HG02938 (cell line): ENCODE measurements at regions not wholly inside any gene's neighbourhood (a gene's known extent, or its start where the extent isn't known, plus 50 kb on each side); places are given as distances from the start of the nearest gene placed in this dataset.

Experiments
- ATAC-seq: cut with Tn5 transposase; IDR thresholded peaks from one replicate; pipeline ENCODE4 v1.9.1; 2021; ENCODE audit warnings: mild to moderate bottlenecking, moderate library complexity; ENCODE audit not compliant: unreplicated experiment

- no peak for ATAC-seq
Observed at GRCh38 chr13:34757441-34757840, 184.6 kb upstream of the NBEA start.

DNA sequence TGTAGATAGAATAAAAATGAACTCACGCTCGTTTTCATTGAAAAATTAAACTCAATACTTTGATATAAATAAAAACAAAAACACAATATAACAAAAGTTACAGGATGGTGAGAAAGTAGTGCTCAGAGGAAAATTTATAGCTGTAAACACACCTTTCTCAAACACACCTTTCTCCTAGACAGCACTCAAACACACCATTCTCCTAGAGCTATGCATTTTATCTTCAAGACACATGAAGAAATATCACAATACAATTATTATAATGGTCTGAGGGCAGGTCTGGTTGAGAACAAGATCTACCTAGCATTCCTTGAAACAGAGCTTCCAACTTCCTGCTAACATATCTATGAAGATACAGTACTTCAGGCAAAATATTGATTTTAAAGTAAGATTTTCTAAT is 183.4 kb upstream of the NBEA start:
- no peak for ATAC-seq

- no peak for ATAC-seq
Observed at GRCh38 chr13:34762312-34762711, 179.8 kb upstream of the NBEA start.

DNA sequence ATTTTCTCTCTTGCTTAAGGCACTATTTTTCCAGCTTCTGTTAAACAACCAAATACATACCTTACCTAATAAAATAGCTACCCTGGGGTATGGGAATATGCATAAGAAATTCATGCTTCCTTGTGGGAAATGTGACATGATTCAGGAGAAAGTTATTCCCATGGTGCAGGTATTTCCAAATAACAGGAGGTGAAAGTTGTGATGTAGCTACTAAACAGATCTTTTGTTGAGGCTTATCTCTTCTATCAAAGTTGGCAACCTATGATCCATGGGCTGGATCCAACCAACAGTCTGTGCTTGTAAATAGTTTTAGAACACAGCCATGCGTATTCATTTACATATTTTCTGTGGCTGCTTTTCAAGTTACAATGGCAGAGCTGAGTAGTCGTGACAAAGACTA is 177.8 kb upstream of the NBEA start:
- no peak for ATAC-seq

- ATAC-seq = no peak
Observed at GRCh38 chr13:34765446-34766180, 176.5 kb upstream of the NBEA start.

GRCh38 chr13:34767778-34768177 is 174.3 kb upstream of the NBEA start:
- no peak for ATAC-seq

DNA sequence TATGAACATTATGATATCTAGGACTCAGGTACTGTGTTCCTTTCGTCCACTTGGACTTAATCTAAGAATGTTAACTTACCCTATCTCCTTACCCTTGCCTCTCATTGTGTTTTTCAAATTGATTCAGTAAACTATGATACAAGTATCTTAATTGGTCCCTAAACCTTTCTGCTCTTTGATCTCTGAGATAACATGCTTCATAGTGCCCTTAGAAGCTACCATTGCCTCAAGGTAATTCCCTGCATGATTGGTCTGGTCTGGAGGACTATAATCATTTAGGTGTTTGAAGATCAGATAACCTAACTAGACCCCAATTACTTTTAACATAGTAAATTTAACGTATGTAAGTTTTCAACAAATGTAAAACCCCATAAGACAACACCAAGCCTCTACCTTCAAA is 169.9 kb upstream of the NBEA start:
- ATAC-seq = no peak

GRCh38 chr13:34772881-34773280 is 169.2 kb upstream of the NBEA start:
- ATAC-seq = no peak

GRCh38 chr13:34776390-34776981 is 165.6 kb upstream of the NBEA start:
- no peak for ATAC-seq

DNA sequence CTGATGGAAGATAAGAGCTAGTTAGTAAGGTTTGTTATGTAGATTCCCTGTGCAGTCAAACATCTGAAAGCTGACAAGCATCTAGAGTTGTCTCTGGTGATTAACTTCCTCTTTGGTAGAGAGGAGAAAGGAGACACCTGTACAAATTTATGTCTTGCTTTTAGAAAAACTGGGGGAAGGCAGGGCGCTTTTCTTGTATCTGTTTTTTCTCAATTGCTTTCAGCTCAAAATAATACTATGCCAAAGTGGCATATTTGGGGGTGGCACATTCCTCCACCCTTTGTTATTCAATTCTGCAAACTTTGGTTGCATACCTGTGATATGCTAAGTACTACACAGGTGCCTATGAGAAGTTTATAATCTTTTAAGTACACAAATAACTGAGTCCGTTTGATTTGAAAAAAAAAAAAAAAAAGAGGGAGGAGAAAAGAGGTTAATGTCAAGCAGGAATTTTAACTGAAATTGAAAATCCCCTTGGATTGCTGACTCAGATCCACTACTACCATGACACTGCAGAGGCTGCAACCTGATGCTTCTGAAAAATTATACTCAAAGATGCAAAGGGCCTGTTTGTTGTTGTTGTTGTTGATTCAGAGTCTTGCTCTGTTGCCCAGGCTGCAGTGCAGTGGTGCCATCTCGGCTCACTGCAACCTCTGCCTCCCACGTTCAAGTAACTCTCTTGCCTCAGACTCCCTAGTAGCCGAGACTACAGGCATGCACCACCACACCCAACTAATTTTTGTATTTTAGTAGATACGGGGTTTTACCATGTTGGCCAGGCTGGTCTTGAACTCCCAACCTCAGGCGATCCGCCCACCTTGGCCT is 164.8 kb upstream of the NBEA start:
- no peak for ATAC-seq

GRCh38 chr13:34777914-34778303 is 164.2 kb upstream of the NBEA start:
- no peak for ATAC-seq

DNA sequence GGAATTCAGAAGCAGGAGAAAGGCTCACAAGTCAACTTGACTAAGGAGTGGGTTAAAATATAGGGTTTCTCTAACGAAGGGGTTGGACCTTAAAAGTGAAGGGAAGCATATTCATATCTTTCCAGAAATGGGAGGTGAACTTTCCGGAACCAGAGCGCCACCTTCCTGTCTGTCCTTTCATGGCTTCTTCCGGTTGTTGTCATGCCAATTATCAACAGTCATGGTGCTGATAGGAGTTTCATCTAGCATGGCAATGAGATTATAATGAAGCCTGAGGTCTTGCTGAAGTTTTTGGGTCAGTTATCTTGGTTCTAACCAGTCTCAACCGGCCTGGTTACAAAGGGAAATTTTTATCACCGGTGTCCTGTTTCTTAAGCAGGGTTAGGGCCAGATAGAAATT is 162.9 kb upstream of the NBEA start:
- ATAC-seq = no peak

- ATAC-seq = no peak
Observed at GRCh38 chr13:34793301-34793700, 148.8 kb upstream of the NBEA start.

DNA sequence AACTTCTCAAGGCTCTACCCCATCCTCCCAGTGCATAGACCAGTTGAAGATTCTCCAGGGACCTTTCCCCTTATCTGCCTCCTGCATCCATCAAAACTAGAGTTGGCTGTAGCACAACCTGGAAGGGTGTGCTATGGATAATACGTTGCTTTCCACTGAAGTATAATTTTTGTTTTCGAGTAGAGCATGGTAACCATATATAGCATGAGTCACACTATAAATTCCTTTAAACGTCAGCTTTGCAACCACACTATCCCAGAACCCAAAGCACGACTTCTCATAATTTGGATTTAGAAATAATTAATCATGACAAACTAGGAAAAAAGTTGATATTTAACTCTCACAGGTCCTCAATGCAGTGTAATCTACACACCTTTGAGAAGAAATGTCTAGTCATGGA is 138.3 kb upstream of the NBEA start:
- no peak for ATAC-seq

- ATAC-seq = no peak
Observed at GRCh38 chr13:34805347-34805746, 136.7 kb upstream of the NBEA start.

DNA sequence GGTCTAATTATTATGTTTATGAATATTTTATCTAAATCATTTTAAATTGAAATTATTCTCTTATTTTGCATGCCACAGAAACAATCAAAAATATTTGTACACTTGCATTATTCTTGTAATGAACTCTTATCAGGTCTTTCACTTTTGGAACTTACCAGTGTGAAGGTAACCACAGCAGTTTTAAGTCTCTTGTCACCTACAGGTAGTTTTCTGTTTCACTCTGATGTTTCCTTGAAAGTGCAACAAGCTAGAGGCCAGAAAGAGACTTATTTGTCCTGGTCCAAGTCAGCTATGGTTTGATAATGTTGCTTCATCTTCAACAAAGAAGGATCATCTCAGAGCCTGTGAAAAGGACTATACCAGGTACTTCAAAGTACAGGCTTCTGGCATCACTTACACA is 133.4 kb upstream of the NBEA start:
- ATAC-seq = no peak

GRCh38 chr13:34810996-34811395 is 131.1 kb upstream of the NBEA start:
- no peak for ATAC-seq

DNA sequence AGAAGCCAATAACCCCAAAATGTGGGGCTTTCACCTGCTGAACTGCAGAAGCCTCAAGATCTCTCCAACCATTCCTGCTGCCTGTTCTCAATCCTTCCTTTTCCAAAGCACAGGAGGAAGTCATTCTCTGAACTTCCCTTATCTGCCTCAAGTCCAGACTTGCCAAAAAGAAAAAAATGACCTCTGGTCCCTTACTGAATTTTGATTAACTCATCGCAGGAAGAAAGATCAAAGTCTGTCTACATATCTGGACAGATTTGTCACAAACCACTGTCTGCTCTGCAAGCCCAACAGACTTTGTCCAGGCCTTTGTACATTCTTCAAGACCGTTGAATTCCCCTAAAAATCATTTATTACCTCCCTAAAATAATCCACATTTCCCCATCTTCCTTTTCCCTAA is 126.5 kb upstream of the NBEA start:
- ATAC-seq = no peak

- ATAC-seq = no peak
Observed at GRCh38 chr13:34816245-34816884, 125.7 kb upstream of the NBEA start.

- ATAC-seq = no peak
Observed at GRCh38 chr13:34816908-34817665, 125.0 kb upstream of the NBEA start.

DNA sequence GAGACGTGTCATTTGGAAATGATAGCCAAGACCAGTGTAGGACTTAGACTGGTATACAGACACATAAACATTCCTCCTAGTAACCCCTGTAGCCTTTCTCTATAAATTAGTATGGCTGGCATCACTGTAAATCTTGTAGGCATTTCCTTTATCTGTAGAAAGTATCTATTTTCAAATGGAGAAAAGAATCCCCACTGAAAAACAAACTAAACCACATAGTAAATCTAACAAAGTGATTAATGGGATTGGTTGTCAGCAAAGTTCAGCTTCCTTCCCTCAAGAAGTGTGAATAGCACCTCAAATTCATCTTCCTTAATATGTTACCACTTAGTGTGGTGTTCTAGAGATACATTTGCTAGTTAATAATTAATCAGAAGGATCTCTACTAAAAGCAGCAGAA is 119.4 kb upstream of the NBEA start:
- no peak for ATAC-seq
